Vagina (tissue), 2 donors: ENCODE measurements at regions not wholly inside any gene's neighbourhood (a gene's known extent, or its start where the extent isn't known, plus 50 kb on each side); places are given as distances from the start of the nearest gene placed in this dataset.

Experiments used
- CTCF ChIP-seq, 3 experiments: fragments of 450-650 bp in 2 of 3; fragments of 200-600 bp in 1 of 3; sonication (generic) in 1 of 3; IDR thresholded peaks; one replicate each; pipeline ENCODE4 v1.5.1; 2017 to 2019; ENCODE audit warnings: antibody characterized with exemption in 3 of 3, mild to moderate bottlenecking in 2 of 3, moderate library complexity in 2 of 3
- POLR2A ChIP-seq, 2 donors: fragments of 450-650 bp; IDR thresholded peaks; one replicate each; pipeline ENCODE4 v1.6.1; 2017; ENCODE audit warnings: antibody characterized with exemption in 2 of 2, mild to moderate bottlenecking in 2 of 2, moderate library complexity in 2 of 2
- POLR2AphosphoS5 ChIP-seq, 2 donors: sonication (generic); formaldehyde crosslinking; IDR thresholded peaks; one replicate each; pipeline ENCODE4 v1.9.0; 2017; ENCODE audit warnings: antibody characterized with exemption in 2 of 2, mild to moderate bottlenecking in 2 of 2, low read depth in 1 of 2; ENCODE audit not compliant: insufficient read depth in 1 of 2

- TF ChIP-seq POLR2A (IDR thresholded peaks at IDR 0.05) (no peak), CTCF (IDR thresholded peaks at IDR 0.05) (no peak), POLR2AphosphoS5 (IDR thresholded peaks at IDR 0.05; ENCODE audit: insufficient read depth in 1 of 2, low read depth in 1 of 2) (no peak)
Observed at GRCh38 chr6:27579973-27580372, 107.1 kb upstream of the ZNF184 start.
